Stimulated activated CD8-positive, alpha-beta memory T cell treated with anti-CD3 and anti-CD28 coated beads, Interleukin-15, amount 100 ng/mL, for 48 hours (primary cell): ENCODE measurements at regions not wholly inside any gene's neighbourhood (a gene's known extent, or its start where the extent isn't known, plus 50 kb on each side); places are given as distances from the start of the nearest gene placed in this dataset.

ENCODE experiments used
- DNase-seq, 2 donors: peaks; one replicate each; pipeline ENCODE4 v3.0.0-alpha.2; 2020; ENCODE audit warnings: low read depth in 2 of 2

GRCh38 chr20:41951615-41952014, 333.4 kb upstream of the CHD6 start:
- no peak for DNase-seq

GRCh38 chr20:41939659-41940058, 321.5 kb upstream of the CHD6 start:
- no peak for DNase-seq

- no peak for DNase-seq
Observed at GRCh38 chr20:41938353-41938752, 320.2 kb upstream of the CHD6 start.

- DNase-seq, result no peak
Observed at GRCh38 chr20:41935259-41935791, 317.1 kb upstream of the CHD6 start.

GRCh38 chr20:41932431-41932830, 314.3 kb upstream of the CHD6 start:
- DNase-seq, result no peak

GRCh38 chr20:41927655-41928054, 309.5 kb upstream of the CHD6 start:
- no peak for DNase-seq

GRCh38 chr20:41927189-41927588, 309.0 kb upstream of the CHD6 start:
- DNase-seq, result no peak

- no peak for DNase-seq
Observed at GRCh38 chr20:41925476-41925875, 307.3 kb upstream of the CHD6 start.

- no peak for DNase-seq
Observed at GRCh38 chr20:41923624-41924023, 305.4 kb upstream of the CHD6 start.

- DNase-seq, result no peak
Observed at GRCh38 chr20:41913146-41913545, 295.0 kb upstream of the CHD6 start.

- DNase-seq, result no peak
Observed at GRCh38 chr20:41910558-41910957, 292.4 kb upstream of the CHD6 start.

- DNase-seq, result no peak
Observed at GRCh38 chr20:41905199-41905598, 287.0 kb upstream of the CHD6 start.

- DNase-seq, result no peak
Observed at GRCh38 chr20:41903586-41903985, 285.4 kb upstream of the CHD6 start.

GRCh38 chr20:41902346-41902745, 284.2 kb upstream of the CHD6 start:
- no peak for DNase-seq

GRCh38 chr20:41900201-41900691, 282.1 kb upstream of the CHD6 start:
- no peak for DNase-seq

GRCh38 chr20:41897708-41898107, 279.5 kb upstream of the CHD6 start:
- DNase-seq, result no peak

GRCh38 chr20:41895241-41896032, 277.3 kb upstream of the CHD6 start:
- no peak for DNase-seq

- no peak for DNase-seq
Observed at GRCh38 chr20:41894255-41894963, 276.2 kb upstream of the CHD6 start.

- no peak for DNase-seq
Observed at GRCh38 chr20:41892031-41892430, 273.9 kb upstream of the CHD6 start.

- no peak for DNase-seq
Observed at GRCh38 chr20:41889844-41890224, 271.7 kb upstream of the CHD6 start.

- no peak for DNase-seq
Observed at GRCh38 chr20:41889126-41889843, 271.1 kb upstream of the CHD6 start.

GRCh38 chr20:41888434-41888833, 270.3 kb upstream of the CHD6 start:
- no peak for DNase-seq
